ENCODE measurements at regions not wholly inside any gene's neighbourhood (a gene's known extent, or its start where the extent isn't known, plus 50 kb on each side); places are given as distances from the start of the nearest gene placed in this dataset.

- Mint-ChIP-seq H3K27ac (no peak overlapping the region), H3K4me1 (peaks cover 17 to 27% (median 17%) of the 10 kb centered on the region in 3 donors), H3K4me3 (no peak overlapping the region), H3K9me3 (no peaks in the 10 kb centered on the region), H3K36me3 (no peaks in the 10 kb centered on the region), H3K27me3 (no peaks in the 10 kb centered on the region)
- CTCF ChIA-PET = no interaction called here
- peaks cover 4 to 10% of the 10 kb centered on the region in 2 experiments for H3K4me1 ChIP-seq (ENCODE audit: control insufficient read depth in 1 of 2, extremely low read depth in 1 of 2, insufficient read depth in 2 of 2, low read length in 2 of 2)
- no peaks in the 10 kb centered on the region for H3K9me3 ChIP-seq
- DNase-seq = no peak
- no peaks in the 10 kb centered on the region for H3K27me3 ChIP-seq (replicated peaks in 1 of 2; ENCODE audit: control insufficient read depth in 2 of 2, extremely low read depth in 1 of 2, insufficient read depth in 2 of 2, low read length in 1 of 2)
- H3K36me3 ChIP-seq (ENCODE audit: control insufficient read depth in 2 of 2, extremely low read depth in 1 of 2, insufficient read depth in 1 of 2, low read length in 1 of 2) = no peaks in the 10 kb centered on the region
- H3K4me3 ChIP-seq (ENCODE audit: control insufficient read depth in 1 of 2, extremely low read depth in 1 of 2, low read length in 1 of 2) = no peak overlapping the region
- no peak overlapping the region for H3K27ac ChIP-seq (ENCODE audit: low read length)
- no peak for ATAC-seq (replicated peaks in 1 of 4)
- POLR2A ChIA-PET = no interaction called here
- WGBS (ENCODE audit: insufficient coverage) = 85% methylated on average over 11 of the region's 13 CpGs
Measured at GRCh38 chr9:110076894-110077725, 130.8 kb downstream of the C9orf152 start.

GRCh38 chr9:110077925-110078324 lies 130.0 kb downstream of the C9orf152 start:
- Mint-ChIP-seq H3K27ac (no peak overlapping the region), H3K9me3 (no peaks in the 10 kb centered on the region), H3K4me3 (no peak overlapping the region), H3K27me3 (no peaks in the 10 kb centered on the region), H3K4me1 (peaks cover 17 to 27% (median 20%) of the 10 kb centered on the region in 3 donors), H3K36me3 (no peaks in the 10 kb centered on the region)
- Histone ChIP-seq H3K4me3 (ENCODE audit: control insufficient read depth in 1 of 2, extremely low read depth in 1 of 2, low read length in 1 of 2) (no peak overlapping the region), H3K9me3 (no peaks in the 10 kb centered on the region), H3K4me1 (ENCODE audit: control insufficient read depth in 1 of 2, extremely low read depth in 1 of 2, insufficient read depth in 2 of 2, low read length in 2 of 2) (peaks cover 4 to 10% of the 10 kb centered on the region in 2 experiments), H3K27ac (ENCODE audit: low read length) (no peak overlapping the region), H3K27me3 (replicated peaks in 1 of 2; ENCODE audit: control insufficient read depth in 2 of 2, extremely low read depth in 1 of 2, insufficient read depth in 2 of 2, low read length in 1 of 2) (no peaks in the 10 kb centered on the region), H3K36me3 (ENCODE audit: control insufficient read depth in 2 of 2, extremely low read depth in 1 of 2, insufficient read depth in 1 of 2, low read length in 1 of 2) (no peaks in the 10 kb centered on the region)
- no peak for ATAC-seq (replicated peaks in 1 of 4)
- WGBS (ENCODE audit: insufficient coverage) = no CpG with 5 or more reads among the region's 7 CpGs
- POLR2A ChIA-PET = no interaction called here
- no peak for DNase-seq
- CTCF ChIA-PET = interaction anchor here in 1 of 2 donors (0.6 kb wide), 1 partner anchor 175 kb away, joined by 5 read pairs; no protein-coding TSS in a partner anchor

- Mint-ChIP-seq H3K27me3 (no peaks in the 10 kb centered on the region), H3K36me3 (no peaks in the 10 kb centered on the region), H3K4me3 (no peak overlapping the region), H3K4me1 (peaks cover 17 to 29% (median 20%) of the 10 kb centered on the region in 3 donors), H3K9me3 (no peaks in the 10 kb centered on the region), H3K27ac (no peak overlapping the region)
- ChIA-PET POLR2A (no interaction called here), CTCF (interaction anchor here in 1 of 2 donors (0.6 kb wide), 1 partner anchor 175 kb away, joined by 5 read pairs; no protein-coding TSS in a partner anchor)
- Histone ChIP-seq H3K27me3 (replicated peaks in 1 of 2; ENCODE audit: control insufficient read depth in 2 of 2, extremely low read depth in 1 of 2, insufficient read depth in 2 of 2, low read length in 1 of 2) (no peaks in the 10 kb centered on the region), H3K27ac (ENCODE audit: low read length) (no peak overlapping the region), H3K36me3 (ENCODE audit: control insufficient read depth in 2 of 2, extremely low read depth in 1 of 2, insufficient read depth in 1 of 2, low read length in 1 of 2) (no peaks in the 10 kb centered on the region), H3K4me3 (ENCODE audit: control insufficient read depth in 1 of 2, extremely low read depth in 1 of 2, low read length in 1 of 2) (no peak overlapping the region), H3K9me3 (no peaks in the 10 kb centered on the region), H3K4me1 (ENCODE audit: control insufficient read depth in 1 of 2, extremely low read depth in 1 of 2, insufficient read depth in 2 of 2, low read length in 2 of 2) (peaks cover 4 to 10% of the 10 kb centered on the region in 2 experiments)
- no peak for DNase-seq
- no peak for ATAC-seq (replicated peaks in 1 of 4)
- WGBS (ENCODE audit: insufficient coverage) = 100% methylated on average over 1 of the region's 4 CpGs
Measured at GRCh38 chr9:110078604-110079003, 129.4 kb downstream of the C9orf152 start.

- DNase-seq (no peak), ATAC-seq (replicated peaks in 1 of 4) (no peak)
- CTCF ChIA-PET = no interaction called here
- POLR2A ChIA-PET = no interaction called here
- Histone ChIP-seq H3K4me1 (ENCODE audit: control insufficient read depth in 1 of 2, extremely low read depth in 1 of 2, insufficient read depth in 2 of 2, low read length in 2 of 2) (peaks cover 4 to 10% of the 10 kb centered on the region in 2 experiments), H3K27me3 (replicated peaks in 1 of 2; ENCODE audit: control insufficient read depth in 2 of 2, extremely low read depth in 1 of 2, insufficient read depth in 2 of 2, low read length in 1 of 2) (no peaks in the 10 kb centered on the region), H3K36me3 (ENCODE audit: control insufficient read depth in 2 of 2, extremely low read depth in 1 of 2, insufficient read depth in 1 of 2, low read length in 1 of 2) (no peaks in the 10 kb centered on the region), H3K27ac (ENCODE audit: low read length) (no peak overlapping the region), H3K9me3 (no peaks in the 10 kb centered on the region), H3K4me3 (ENCODE audit: control insufficient read depth in 1 of 2, extremely low read depth in 1 of 2, low read length in 1 of 2) (no peak overlapping the region)
- 83% methylated on average over 3 of the region's 3 CpGs for WGBS (ENCODE audit: insufficient coverage)
- Mint-ChIP-seq H3K4me3 (peak overlapping the region in 1 of 3 donors; percentile 42), H3K27me3 (no peaks in the 10 kb centered on the region), H3K27ac (no peak overlapping the region), H3K4me1 (peaks cover 17 to 32% (median 20%) of the 10 kb centered on the region in 3 donors), H3K36me3 (peaks cover 5% of the 10 kb centered on the region), H3K9me3 (no peaks in the 10 kb centered on the region)
Measured at GRCh38 chr9:110081395-110081794, 126.6 kb downstream of the C9orf152 start.

GRCh38 chr9:110083866-110084265 lies 124.1 kb downstream of the C9orf152 start:
- ChIA-PET CTCF (no interaction called here), POLR2A (no interaction called here)
- Mint-ChIP-seq H3K4me3 (no peak overlapping the region), H3K27ac (no peak overlapping the region), H3K36me3 (peaks cover 5% of the 10 kb centered on the region), H3K9me3 (peaks cover 0 to 3% (median 0%) of the 10 kb centered on the region in 3 donors), H3K27me3 (no peaks in the 10 kb centered on the region), H3K4me1 (peaks cover 17 to 39% (median 27%) of the 10 kb centered on the region in 3 donors)
- H3K9me3 ChIP-seq = no peaks in the 10 kb centered on the region
- no peak for DNase-seq
- no peak overlapping the region for H3K4me3 ChIP-seq (ENCODE audit: control insufficient read depth in 1 of 2, extremely low read depth in 1 of 2, low read length in 1 of 2)
- no peaks in the 10 kb centered on the region for H3K36me3 ChIP-seq (ENCODE audit: control insufficient read depth in 2 of 2, extremely low read depth in 1 of 2, insufficient read depth in 1 of 2, low read length in 1 of 2)
- H3K4me1 ChIP-seq (ENCODE audit: control insufficient read depth in 1 of 2, extremely low read depth in 1 of 2, insufficient read depth in 2 of 2, low read length in 2 of 2) = peaks cover 4 to 10% of the 10 kb centered on the region in 2 experiments
- WGBS (ENCODE audit: insufficient coverage) = 94% methylated on average over 2 of the region's 3 CpGs
- ATAC-seq (replicated peaks in 1 of 4) = no peak
- no peaks in the 10 kb centered on the region for H3K27me3 ChIP-seq (replicated peaks in 1 of 2; ENCODE audit: control insufficient read depth in 2 of 2, extremely low read depth in 1 of 2, insufficient read depth in 2 of 2, low read length in 1 of 2)
- H3K27ac ChIP-seq (ENCODE audit: low read length) = no peak overlapping the region

GRCh38 chr9:110086537-110086936 lies 121.4 kb downstream of the C9orf152 start:
- Histone ChIP-seq H3K36me3 (ENCODE audit: control insufficient read depth in 2 of 2, extremely low read depth in 1 of 2, insufficient read depth in 1 of 2, low read length in 1 of 2) (no peaks in the 10 kb centered on the region), H3K27ac (ENCODE audit: low read length) (no peak overlapping the region), H3K27me3 (replicated peaks in 1 of 2; ENCODE audit: control insufficient read depth in 2 of 2, extremely low read depth in 1 of 2, insufficient read depth in 2 of 2, low read length in 1 of 2) (no peaks in the 10 kb centered on the region), H3K4me1 (ENCODE audit: control insufficient read depth in 1 of 2, extremely low read depth in 1 of 2, insufficient read depth in 2 of 2, low read length in 2 of 2) (peaks cover 1 to 3% of the 10 kb centered on the region in 2 experiments), H3K4me3 (ENCODE audit: control insufficient read depth in 1 of 2, extremely low read depth in 1 of 2, low read length in 1 of 2) (no peak overlapping the region), H3K9me3 (no peaks in the 10 kb centered on the region)
- DNase-seq = no peak
- ATAC-seq (replicated peaks in 1 of 4) = no peak
- H3K36me3 Mint-ChIP-seq = peaks cover 5% of the 10 kb centered on the region
- no peak overlapping the region for H3K27ac Mint-ChIP-seq
- no peak overlapping the region for H3K4me3 Mint-ChIP-seq
- ChIA-PET CTCF (no interaction called here), POLR2A (no interaction called here)
- peaks cover 0 to 3% (median 0%) of the 10 kb centered on the region in 3 donors for H3K9me3 Mint-ChIP-seq
- WGBS (ENCODE audit: insufficient coverage) = 100% methylated on average over 1 of the region's 1 CpG
- no peaks in the 10 kb centered on the region for H3K27me3 Mint-ChIP-seq
- H3K4me1 Mint-ChIP-seq = peaks cover 3 to 24% (median 22%) of the 10 kb centered on the region in 3 donors
